ENCODE measurements at regions not wholly inside any gene's neighbourhood (a gene's known extent, or its start where the extent isn't known, plus 50 kb on each side); places are given as distances from the start of the nearest gene placed in this dataset.
"Not testable (repeated sequence)": the region's sequence is repeated elsewhere in the genome, so short reads cannot be mapped to it uniquely, and the experiment has no call there.

DNA sequence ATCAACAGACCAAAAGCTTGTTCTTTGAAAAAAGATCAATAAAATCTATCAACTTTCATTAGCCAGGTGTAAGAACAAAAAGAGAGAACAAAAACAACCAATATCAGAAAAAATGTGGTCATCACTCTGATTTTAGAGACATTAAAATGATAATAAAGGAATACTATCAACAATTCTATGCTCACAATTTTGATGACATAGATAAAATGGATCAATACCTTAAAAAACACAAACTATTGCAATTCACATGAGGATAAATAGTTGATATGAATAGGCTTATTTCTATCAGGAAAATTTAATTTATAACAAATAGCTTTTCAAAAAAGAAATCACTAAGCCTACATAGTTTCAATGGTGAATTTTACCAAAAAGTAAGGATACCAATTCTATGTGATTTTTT lies 809.4 kb upstream of the EYS start:
- no peak for DNase-seq

DNA sequence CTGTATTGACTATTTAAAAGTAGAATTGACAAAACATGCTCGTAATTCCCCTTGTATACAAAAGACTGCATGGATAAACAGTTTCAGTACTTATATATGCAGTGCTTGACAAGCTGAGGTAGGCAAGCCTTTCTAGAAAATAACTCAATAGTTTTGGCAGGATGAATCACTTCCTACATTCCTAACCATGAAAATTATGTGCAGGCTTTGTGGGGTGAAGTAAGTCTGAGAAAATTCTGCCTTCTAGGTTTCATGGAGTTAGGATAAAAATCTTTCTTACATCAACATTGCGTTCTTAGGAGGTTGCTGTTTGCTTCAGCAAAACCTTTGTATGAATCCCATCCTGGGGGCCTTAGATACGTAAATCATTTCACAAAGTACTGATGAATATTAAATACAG lies 801.4 kb upstream of the EYS start:
- DNase-seq = no peak

DNA sequence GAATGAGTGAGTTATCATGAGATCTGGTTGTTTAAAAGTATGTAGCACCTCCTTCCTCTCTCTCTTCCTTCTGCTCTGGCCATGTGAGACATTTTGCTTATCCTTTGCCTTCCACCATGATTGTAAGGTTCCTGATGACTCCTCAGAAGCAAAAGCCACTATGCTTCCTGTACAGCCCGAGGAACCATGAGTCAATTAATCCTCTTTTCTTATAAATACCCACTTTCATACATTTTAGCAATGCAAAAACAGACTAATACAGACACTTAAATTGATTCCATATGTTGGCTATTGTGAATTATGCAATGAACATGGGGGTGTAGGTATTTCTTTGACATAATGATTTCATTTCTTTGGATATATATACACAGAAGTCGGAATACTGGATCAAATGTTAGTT lies 792.8 kb upstream of the EYS start:
- DNase-seq = no peak

DNA sequence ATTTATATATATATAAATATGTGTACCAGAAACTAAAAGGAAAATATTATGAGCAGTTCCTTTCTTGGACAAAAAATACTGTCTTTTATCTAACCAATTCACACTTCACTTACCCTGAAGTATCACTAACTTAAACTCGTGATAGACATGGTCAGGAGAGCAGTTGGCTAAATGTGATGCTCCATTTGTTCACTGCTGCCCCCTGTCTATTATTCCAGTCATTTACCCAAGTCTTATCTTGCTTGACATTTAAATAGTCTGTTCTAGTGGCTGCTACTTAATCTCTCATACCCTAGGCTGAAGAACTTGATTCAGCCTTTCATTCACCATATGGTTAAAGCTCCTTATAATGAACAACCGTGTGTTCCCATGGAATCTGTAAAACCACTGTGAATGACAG lies 789.6 kb upstream of the EYS start:
- DNase-seq = peak; percentile 7

DNA sequence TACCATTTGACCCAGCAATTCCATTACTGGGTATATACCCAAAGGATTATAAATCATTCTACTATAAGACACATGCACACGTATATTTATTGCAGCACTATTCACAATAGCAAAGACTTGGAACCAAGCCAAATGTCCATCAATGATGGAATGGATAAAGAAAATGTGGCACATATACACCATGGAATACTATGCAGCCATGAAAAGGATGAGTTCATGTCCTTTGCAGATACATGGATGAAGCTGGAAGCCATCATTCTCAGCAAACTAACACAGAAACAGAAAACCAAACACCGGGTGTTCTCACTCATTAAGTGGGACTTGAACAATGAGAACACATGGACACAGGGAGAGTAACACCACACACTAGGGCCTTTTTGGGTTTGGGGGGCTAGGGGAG lies 787.6 kb upstream of the EYS start:
- DNase-seq = not testable (repeated sequence)

DNA sequence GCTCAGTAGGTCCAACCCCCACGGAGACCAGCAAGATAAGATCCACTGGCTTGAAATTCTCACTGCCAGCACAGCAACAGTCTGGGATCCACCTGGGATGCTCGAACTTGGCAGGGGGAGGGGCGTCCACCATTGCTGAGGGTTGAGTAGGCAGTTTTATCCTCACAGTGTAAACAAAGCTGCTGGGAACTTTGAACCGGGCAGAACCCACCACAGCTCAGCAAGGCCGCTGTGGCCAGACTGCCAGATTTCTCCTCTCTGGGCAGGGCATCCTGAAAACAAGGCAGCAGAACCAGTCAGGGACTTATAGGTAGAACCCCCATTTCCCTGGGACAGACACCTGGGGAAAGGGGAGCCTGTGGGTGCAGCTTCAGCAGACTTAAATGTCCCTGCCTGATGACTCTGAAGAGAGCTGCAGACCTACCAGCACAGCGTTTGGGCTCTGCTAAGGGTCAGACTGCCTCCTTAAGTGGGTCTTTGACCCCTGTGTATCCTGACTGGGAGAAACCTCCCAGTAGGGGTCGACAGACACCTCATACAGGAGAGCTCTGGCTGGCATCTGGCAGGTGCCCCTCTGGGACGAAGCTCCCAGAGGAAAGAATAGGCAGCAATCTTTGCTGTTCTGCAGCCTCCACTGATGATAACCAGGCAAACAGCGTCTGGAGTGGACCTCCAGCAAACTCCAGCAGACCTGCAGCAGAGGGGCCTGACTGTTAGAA lies 782.4 kb upstream of the EYS start:
- DNase-seq = no peak

DNA sequence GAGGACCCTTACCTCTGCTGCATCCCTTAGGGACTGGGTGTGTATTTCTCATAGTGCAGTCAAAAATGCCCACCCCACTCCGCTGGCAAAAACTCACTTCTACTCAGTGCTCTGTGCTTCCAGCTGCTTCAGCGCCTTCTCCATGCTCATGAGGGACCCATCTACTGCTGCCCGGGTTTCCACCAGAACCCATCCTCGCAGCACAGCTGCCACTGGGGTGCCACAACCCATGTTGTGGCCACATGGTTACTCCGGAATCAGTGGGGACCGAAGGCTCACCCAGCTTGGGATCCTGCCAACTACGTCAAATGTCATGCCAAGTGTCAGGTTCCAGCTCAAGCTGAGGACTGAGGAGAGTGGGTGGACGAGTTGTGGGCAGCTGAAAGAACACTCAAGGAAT lies 774.2 kb upstream of the EYS start:
- no peak for DNase-seq

DNA sequence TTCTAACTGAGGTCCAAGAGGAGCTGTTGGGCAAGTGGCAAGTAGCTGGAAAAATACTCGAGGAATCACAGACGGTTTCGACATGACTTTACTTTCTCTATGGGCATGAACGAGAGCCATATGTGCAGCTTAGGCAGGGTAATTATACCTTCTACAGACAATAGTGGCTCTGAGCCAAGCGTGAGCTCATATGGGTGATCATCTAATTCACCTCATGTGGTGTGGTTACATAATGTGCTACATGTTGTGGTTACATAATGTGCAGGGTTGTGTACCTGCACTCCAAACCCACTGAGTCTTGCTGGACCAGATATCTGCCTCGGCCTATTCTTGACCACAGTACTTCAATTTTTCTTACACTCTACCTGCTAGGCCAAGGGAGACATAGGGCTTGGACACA lies 771.7 kb upstream of the EYS start:
- peak; percentile 12 for DNase-seq

DNA sequence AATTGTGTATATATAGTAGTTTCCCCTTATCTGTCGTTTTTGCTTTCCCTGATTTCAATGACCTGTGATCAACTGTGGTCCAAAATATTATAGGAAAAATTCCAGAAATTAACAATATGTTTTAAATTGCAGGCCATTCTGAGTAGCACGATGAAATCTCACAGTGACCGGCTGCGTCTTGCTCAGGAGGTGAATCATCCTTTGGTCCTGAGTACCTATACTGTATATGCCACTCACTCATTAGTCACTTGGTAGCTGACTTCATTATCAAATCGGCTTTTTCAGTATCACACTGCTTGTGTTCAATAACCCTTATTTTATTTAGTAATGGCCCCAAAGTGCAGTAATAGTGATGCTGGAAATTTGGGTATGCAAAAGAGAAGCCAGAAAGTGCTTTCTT lies 728.3 kb upstream of the EYS start:
- DNase-seq = no peak

DNA sequence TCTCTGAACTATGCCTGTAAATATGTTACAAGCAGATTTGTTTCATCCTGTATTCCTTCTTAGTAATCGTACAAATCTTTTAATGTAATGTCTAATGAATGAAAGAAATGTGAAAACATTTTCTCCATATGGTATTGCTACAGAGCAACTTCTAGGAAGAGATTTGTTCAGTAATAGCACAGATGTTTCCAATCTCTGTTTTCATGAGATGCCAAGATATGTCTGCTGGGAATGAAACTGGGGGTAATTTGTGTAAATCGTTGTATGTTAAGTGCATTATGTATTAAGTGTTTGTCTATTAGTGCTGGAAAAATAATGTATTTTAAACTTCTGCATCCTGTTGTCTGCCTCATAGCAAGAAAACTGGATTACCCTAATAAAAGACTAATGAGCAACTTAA lies 722.2 kb upstream of the EYS start:
- no peak for DNase-seq

DNA sequence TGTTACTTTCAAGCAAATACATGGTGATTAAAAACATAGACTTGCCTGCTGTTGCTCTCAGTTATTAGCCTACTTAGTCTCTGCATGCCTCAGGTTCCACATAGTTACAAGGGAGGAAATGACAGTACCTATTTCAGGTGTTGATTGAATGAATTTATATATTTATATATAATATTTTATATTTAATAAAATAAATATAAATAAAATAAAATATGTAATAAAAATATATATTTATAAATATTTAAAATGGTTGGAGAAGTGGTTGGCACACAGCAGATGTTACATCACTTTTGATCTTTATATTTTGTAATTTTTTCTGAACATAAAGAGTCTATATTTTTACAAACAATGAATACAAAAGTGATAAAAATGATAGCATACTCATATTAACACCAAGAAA lies 716.0 kb upstream of the EYS start:
- no peak for DNase-seq

DNA sequence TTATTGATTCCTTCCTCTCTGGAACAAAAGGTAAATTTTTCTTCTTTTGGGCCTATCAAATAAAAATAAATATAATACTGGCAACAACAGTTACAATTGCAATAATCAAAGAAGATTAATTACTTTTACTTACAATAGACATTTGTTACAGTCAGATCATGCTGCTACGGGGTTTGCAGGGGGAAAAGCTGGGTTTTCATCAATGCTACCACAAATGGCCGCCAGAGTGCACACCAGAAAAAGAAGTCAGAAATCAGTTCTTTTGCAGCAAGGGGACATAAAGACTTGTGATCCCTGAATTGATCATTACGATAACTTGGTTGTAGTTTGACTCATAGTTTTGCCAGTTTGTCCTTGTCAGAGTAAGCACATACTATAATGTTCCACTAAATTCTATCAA lies 714.5 kb upstream of the EYS start:
- no peak for DNase-seq

DNA sequence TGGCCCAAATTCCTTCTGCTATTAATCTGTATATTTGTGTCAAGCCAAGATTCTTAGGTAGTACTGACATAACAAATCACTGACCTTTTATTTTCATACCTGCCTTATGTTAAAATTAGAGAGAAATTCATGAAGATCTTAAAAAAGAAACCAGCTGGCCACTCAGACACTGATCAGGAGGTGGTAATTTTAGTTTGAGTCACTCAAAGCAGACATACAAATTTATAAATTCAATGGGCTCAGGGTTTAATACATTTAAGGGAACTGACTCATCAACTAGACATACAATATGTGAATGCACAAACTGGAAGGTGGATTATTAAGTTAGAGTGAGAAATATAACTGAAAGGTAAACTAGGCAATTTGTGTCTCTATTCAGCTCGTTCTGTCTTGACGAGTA lies 711.9 kb upstream of the EYS start:
- no peak for DNase-seq

DNA sequence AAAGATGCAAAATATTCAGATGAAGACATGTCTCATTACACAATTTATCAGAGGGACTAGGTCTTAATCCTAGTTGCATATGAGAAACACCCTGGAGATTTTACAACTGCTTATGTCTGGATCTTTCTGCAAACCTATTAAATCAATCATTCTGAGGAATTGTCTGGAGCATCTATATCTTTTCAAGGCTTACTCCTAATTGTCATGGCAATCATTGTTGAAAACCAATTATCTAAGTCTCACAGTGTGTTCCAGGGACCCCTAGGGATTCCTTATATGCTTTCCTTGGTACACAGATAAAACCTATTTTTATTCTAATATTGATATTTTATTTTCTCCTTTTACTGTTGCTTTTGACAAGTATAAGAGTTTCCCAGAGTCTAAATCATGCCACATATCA lies 696.9 kb upstream of the EYS start:
- DNase-seq = no peak

DNA sequence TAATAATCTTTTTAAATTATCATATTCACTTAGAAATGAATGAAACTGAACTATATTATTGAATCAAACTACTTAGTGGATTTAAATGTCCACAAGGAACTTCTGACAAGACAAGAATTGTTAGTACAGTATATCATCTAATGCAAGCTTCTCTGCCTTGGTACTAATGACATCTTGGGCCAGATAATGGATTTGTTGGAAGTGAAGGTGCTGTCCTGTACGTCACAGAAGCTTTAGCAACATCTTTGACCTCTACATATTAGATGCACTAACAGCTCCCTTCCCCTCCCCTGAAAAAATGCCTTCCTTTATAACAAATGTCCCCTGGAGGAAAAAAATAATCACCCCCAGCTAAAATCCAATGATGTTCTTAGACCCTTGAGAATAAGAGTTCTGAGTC lies 695.8 kb upstream of the EYS start:
- no peak for DNase-seq

DNA sequence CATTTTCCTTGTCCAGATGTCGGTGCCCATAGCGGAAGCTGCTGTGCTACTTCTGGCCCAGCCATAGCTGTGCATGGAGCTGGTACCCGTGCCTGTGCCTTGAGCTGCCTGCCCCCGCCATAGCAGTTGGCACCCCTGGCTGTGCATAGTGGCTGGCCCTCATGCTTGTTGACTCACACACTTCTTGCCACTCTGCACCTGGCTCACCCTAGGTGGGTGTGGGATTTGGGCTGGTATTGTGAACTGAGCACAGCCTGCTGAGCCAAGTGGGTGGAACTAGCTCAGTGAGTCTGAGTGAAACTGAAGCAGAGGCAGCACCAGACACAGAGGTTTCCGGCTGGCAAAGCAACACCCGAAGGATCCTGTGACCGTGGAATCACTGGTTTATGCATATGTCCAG lies 689.5 kb upstream of the EYS start:
- no peak for DNase-seq

DNA sequence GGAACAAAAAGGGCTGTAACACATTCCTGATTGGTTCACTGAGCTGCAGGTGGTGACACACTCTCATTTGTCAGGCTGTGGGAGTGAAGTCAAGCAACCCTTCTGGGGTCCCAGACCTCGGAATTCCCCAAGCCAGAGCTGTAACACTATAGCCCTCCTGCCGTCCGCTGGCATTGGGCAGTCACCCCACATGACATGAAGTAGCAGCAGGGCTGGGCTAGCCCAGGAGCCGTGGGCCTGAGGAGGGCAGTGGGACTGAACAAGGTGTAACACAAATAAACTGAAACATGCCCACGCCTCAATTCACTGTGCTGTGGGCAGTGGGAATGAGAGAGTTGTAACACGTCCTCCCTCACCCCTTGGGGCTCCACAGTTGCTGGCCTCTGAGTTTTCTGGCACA lies 689.1 kb upstream of the EYS start:
- DNase-seq = no peak

DNA sequence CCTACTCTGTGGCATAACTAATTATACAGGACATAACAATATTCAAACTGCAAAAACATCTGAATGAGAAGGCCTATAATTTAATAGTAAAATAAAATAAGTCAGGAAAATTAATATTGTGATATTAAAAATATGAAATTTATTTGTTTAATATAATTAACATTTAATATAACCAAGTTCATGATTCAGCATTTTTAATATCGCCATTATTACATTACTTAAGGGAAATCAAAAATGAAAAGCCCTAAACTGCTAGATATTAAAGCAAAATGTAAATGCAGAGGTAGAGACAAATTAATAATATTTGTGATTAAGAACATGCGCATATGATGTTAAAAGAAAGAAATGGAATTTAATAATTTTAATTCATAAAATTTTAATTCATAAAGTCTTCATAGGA lies 683.4 kb upstream of the EYS start:
- no peak for DNase-seq

DNA sequence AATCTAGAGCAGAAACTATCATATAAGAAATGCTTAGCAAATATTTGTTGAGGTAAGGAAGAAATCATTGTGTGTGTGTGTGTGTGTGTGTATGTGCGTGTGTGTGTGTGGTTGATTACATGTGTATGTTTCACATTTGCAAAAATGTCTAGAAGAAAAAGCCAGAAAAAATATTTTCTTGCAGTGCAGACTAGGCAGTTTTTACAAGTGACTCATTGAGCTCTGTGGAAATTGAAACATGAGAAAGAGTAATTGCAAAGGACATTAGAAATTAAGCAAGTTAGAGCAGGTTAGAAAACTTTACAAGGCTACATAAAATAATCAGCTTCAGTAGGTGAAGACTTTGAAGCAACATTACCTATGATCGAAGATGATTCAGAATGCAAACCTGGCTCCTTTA lies 669.0 kb upstream of the EYS start:
- no peak for DNase-seq

DNA sequence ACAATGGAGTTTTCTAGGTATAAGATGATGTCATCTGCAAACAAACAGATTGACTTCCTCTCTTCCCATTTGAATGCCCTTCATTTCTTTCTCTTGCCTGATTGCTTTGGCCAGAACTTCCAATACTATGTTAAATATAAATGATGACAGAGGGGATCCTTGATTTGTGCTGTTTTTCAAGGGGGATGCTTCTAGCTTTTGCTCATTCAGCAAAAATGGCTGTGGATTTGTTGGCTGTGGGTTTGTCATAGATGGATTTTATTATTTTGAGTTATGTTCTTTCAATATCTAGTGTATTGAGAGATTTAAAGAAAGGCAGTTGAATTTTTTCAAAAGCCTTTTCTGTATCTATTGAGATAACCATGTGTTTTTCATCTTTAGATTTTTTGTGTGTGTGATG lies 662.4 kb upstream of the EYS start:
- no peak for DNase-seq

DNA sequence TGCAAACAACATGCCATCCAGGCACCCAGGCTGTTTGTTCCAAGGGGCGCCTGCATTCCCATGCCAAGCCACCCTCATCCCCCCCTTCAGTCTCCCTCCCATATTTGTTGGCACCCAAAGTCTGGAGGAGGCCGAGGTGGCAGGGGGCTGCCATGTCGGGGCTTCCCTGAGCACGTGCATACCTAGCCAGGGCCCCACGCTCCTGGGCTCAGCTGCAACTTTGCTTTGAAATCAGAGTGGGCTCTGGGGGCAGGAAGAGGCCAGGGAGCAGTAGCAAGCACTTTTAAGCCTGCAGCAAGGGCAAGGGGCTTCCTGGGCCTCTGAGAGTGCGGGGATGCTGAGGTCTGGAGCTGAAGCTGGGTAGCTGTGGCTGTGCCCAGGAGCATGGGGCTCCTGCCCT lies 655.9 kb upstream of the EYS start:
- DNase-seq = no peak

DNA sequence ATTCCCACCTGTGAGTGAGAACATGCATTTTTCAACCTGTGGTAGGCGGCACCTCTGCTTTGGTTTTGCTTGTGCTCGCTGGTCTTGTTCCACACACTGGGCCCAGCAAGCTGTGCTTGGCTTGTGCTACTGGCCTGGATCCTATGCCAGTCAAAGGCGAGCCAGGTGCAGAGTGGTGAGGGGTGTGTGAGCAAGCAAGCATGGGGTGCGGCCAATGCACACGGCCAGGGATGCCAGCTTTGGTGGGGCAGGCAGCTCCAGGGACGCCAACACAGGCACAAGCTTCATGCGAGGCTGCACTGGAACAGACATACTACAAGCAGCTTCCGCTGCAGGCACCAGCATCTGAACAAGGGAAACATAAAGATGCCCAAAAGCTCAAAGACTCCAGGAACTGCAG lies 654.9 kb upstream of the EYS start:
- DNase-seq = no peak

DNA sequence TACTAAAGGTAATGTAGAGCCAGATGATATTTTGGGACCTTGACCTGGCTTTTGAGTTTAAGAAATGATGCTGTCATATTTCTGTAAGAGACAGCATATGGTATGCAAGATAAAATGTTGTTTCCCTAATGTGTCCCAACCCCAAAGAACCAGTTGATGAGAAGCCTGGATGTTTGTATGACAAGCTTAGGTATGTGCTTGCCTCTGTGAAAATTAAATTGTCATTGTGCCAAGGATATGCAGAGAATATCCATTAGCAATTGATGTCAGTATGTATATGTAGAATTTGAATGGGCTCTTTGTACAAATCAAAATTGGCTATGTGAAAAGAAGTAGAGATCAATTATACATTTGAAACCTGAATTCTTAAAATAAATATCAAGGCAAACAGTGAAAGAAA lies 650.8 kb upstream of the EYS start:
- no peak for DNase-seq

DNA sequence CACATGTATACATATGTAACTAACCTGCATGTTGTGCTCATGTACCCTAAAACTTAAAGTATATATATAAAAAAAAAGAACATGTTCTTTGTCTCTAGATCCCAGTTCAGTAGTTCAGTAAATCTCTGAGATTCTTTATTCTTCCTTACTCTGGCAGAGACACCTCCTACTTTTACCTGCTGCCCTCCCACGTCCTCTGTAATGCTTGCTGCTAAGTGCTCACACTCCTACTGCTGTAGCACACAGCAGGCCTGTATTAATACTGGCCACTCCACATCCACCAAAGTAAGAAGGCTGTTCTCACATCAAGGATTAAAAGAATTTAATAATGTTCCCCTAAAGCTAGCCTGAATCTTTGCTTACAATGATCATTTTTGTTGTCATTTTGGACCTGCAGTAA lies 648.4 kb upstream of the EYS start:
- DNase-seq = no peak

DNA sequence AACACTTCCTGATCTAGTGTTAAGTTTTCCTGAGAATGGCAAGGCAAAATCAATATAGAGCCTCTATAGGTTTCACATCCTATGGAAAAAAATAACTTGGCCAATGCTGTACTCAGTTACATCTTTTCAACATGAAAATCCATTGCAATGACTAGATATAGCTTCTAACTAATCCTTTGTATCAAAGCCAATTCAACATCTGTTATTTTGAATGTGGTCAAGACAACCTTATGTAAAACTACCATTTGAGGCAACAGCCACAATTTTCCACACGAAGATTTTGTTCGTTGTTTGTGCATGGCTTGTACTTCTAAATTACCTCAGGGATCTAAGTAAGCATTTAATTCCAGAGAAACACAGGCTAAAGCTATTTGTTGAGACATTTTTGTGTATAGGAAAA lies 637.8 kb upstream of the EYS start:
- no peak for DNase-seq

DNA sequence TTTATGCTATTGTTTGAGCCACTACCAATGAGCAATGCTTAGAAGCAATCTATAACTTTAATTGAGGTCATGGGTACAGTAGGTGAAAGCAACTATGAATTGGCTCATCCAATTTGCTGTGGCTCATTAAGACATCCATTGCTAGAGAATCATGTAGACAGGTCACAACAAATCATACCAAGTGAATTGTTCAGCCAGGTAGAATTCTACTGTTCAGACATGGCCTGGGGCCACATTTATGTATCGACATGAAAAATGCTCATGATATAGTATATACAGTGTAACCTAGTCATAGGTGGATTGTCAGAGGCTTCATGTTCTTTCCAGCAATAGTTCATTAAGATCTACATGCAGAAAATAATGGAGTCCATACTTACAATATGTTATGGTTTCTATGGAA lies 633.7 kb upstream of the EYS start:
- DNase-seq = no peak
